ENCODE measurements at regions not wholly inside any gene's neighbourhood (a gene's known extent, or its start where the extent isn't known, plus 50 kb on each side); places are given as distances from the start of the nearest gene placed in this dataset.
"Not testable (repeated sequence)": the region's sequence is repeated elsewhere in the genome, so short reads cannot be mapped to it uniquely, and the experiment has no call there.

DNA sequence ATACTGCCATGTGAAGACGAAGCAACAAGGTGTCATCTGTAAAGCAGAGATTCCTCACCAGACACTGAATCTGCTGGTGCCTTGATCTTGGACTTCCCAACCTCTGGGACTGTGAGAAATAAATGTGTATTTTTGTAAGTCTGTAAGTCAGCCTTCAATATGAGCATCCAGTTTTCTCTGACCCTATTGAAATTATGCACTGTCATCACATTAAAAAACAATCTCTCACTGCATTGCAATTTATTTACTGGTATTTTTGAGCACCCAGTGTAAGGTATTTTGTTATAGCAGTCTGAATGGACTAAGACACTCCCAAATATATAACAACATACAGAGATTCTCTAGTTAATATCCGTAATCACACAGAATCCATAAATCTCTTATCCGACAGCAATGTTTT, 77.5 kb upstream of the CDK6 start:
- Histone ChIP-seq H3K36me3 (ENCODE audit: insufficient read depth, low read length) (no peaks in the 10 kb centered on the region), H3K4me1 (ENCODE audit: insufficient read depth, low read length) (peaks cover 15% of the 10 kb centered on the region), H3K9ac (ENCODE audit: low read depth, low read length) (no peak overlapping the region), H3K9me3 (ENCODE audit: insufficient read depth, low read depth, low read length) (no peaks in the 10 kb centered on the region), H3K27ac (ENCODE audit: low read depth, low read length) (no peak overlapping the region), H3K27me3 (ENCODE audit: insufficient read depth, low read length) (no peaks in the 10 kb centered on the region), H3K4me3 (ENCODE audit: low read length) (no peak overlapping the region)
- 91% methylated on average over 1 of the region's 3 CpGs for WGBS

DNA sequence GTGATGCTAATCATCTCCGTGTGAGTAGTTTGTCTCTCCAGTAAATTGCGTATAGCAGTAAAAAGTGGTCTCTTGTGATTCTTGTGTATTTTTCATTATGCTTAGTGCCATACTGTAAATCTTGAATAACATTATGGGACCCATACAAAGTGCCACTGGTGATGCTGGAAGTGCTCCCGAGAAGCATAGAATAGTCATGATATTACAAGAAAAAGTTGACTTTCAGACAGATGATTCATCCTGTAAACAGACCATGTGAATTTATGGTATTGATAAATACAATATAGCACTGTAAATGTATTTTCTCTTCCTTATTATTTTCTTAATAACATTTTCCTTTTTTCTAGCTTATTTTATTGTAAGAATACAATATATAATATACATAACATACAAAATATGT, 74.6 kb upstream of the CDK6 start:
- H3K9ac ChIP-seq (ENCODE audit: low read depth, low read length), result no peak overlapping the region
- H3K27ac ChIP-seq (ENCODE audit: low read depth, low read length), result no peak overlapping the region
- no peak overlapping the region for H3K4me3 ChIP-seq (ENCODE audit: low read length)
- no peaks in the 10 kb centered on the region for H3K27me3 ChIP-seq (ENCODE audit: insufficient read depth, low read length)
- H3K4me1 ChIP-seq (ENCODE audit: insufficient read depth, low read length), result peaks cover under 1% of the 10 kb centered on the region; the same call in 1 of the 2 replicates
- no peaks in the 10 kb centered on the region for H3K36me3 ChIP-seq (ENCODE audit: insufficient read depth, low read length)
- 92% methylated on average over 3 of the region's 3 CpGs for WGBS
- no peaks in the 10 kb centered on the region for H3K9me3 ChIP-seq (ENCODE audit: insufficient read depth, low read depth, low read length)

DNA sequence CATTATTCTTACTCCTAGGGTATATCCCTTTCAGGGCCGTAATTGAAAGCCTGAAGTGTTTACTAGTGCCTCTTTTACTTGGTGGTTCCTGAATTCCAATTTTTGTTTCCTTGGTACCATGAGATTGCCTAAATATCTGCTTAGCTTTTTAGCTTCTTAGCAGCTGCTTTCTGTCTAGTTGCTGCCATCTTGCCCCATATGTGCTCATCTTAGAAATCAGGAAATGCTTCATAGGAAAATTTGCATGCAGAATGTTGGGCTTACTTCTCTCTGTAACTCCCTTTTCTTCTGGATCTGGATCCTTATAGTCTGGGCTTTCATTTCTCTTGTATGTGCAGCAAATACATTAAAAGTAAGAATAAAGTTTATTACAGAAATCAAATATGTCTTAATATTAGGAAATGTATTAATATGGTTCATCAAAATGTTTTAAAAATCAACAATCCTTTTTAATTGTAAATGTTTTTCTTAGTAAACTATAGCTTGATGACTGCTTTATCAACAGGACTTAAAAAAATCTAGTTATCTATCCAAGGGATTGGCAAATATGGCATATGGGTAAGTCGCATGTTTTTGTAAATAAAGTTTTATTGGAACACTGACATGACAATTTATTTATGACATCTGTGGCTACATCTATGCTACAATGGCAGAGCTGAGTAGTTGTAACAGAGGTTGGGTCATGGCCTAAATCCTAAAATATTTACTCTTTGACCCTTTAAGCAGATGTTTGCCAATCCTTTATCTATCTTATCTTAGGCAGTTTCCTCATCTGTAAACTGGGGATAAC, 73.5 kb upstream of the CDK6 start:
- H3K36me3 ChIP-seq (ENCODE audit: insufficient read depth, low read length), result no peaks in the 10 kb centered on the region
- H3K4me1 ChIP-seq (ENCODE audit: insufficient read depth, low read length), result no peaks in the 10 kb centered on the region
- no peak overlapping the region for H3K27ac ChIP-seq (ENCODE audit: low read depth, low read length)
- 98% methylated on average over 2 of the region's 2 CpGs for WGBS
- H3K9ac ChIP-seq (ENCODE audit: low read depth, low read length), result no peak overlapping the region
- no peaks in the 10 kb centered on the region for H3K9me3 ChIP-seq (ENCODE audit: insufficient read depth, low read depth, low read length)
- H3K4me3 ChIP-seq (ENCODE audit: low read length), result no peak overlapping the region
- no peaks in the 10 kb centered on the region for H3K27me3 ChIP-seq (ENCODE audit: insufficient read depth, low read length)

GRCh38 chr7:92904244-92905131, 68.1 kb upstream of the CDK6 start:
- Histone ChIP-seq H3K9me3 (ENCODE audit: insufficient read depth, low read depth, low read length) (no peaks in the 10 kb centered on the region), H3K4me1 (ENCODE audit: insufficient read depth, low read length) (no peaks in the 10 kb centered on the region), H3K4me3 (ENCODE audit: low read length) (no peak overlapping the region), H3K36me3 (ENCODE audit: insufficient read depth, low read length) (no peaks in the 10 kb centered on the region), H3K9ac (ENCODE audit: low read depth, low read length) (no peak overlapping the region), H3K27me3 (ENCODE audit: insufficient read depth, low read length) (no peaks in the 10 kb centered on the region), H3K27ac (ENCODE audit: low read depth, low read length) (no peak overlapping the region)
- WGBS, result 64% methylated on average over 7 of the region's 7 CpGs

DNA sequence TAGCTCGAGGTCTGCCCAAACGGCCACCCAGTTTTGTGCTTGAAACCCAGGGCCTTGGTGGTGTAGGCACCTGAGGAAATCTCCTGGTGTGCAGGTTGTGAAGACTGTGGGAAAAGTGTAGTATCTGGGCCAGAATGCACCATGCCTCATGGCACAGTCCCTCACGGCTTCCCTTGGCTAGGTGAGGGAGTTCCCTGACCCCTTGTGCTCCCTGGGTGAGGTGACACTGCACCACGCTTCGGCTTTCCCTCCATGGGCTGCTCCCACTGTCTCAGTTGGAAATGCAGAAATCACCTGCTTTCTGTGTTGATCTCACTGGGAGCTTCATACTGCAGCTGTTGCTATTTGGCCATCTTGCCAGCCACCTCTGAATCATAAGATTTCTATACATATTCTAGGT, 62.4 kb upstream of the CDK6 start:
- no peak overlapping the region for H3K27ac ChIP-seq (ENCODE audit: low read depth, low read length)
- no peaks in the 10 kb centered on the region for H3K27me3 ChIP-seq (ENCODE audit: insufficient read depth, low read length)
- no peak overlapping the region for H3K9ac ChIP-seq (ENCODE audit: low read depth, low read length)
- 93% methylated on average over 5 of the region's 5 CpGs for WGBS
- H3K4me3 ChIP-seq (ENCODE audit: low read length), result no peak overlapping the region
- no peaks in the 10 kb centered on the region for H3K4me1 ChIP-seq (ENCODE audit: insufficient read depth, low read length)
- no peaks in the 10 kb centered on the region for H3K9me3 ChIP-seq (ENCODE audit: insufficient read depth, low read depth, low read length)
- H3K36me3 ChIP-seq (ENCODE audit: insufficient read depth, low read length), result no peaks in the 10 kb centered on the region

DNA sequence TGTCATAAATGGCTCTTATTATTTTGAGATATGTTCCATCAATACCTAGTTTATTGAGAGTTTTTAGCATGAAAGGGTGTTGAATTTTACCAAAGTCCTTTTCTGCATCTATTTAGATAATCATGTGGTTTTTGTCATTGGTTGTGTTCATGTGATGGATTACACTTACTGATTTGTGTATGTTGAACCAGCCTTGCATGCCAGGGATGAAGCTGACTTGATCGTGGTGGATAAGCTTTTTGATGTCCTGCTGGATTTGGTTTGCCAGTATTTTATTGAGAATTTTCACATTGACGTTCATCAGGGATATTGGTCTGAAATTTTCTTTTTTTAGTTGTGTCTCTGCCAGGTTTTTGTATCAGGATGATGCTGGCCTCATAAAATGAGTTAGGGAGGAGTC, 58.5 kb upstream of the CDK6 start:
- not testable (repeated sequence) for H3K27ac ChIP-seq (ENCODE audit: low read depth, low read length); H3K27me3 ChIP-seq (ENCODE audit: insufficient read depth, low read length); H3K9me3 ChIP-seq (ENCODE audit: insufficient read depth, low read depth, low read length); H3K9ac ChIP-seq (ENCODE audit: low read depth, low read length); H3K36me3 ChIP-seq (ENCODE audit: insufficient read depth, low read length); H3K4me1 ChIP-seq (ENCODE audit: insufficient read depth, low read length); H3K4me3 ChIP-seq (ENCODE audit: low read length)
- 85% methylated on average over 2 of the region's 2 CpGs for WGBS

DNA sequence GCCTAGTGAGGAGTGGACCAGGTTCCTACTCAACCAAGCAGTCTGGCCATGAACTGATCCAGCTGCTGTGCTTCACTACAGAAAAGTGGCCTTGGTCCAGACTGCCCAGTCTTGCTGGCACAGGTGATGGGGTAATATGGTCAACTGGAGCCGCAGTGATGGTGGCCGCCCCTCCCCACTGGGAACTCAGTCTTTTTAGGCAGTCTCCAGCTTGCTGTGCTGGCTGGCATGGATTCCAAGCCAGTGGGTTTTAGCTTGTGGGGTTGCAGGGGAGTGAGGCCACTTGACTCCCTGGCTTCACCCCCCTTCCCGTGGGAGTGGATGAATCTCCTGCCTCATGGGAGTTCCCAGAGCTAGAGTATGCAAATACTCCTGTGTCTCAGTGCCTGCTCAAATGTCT, 52.7 kb upstream of the CDK6 start:
- no peaks in the 10 kb centered on the region for H3K27me3 ChIP-seq (ENCODE audit: insufficient read depth, low read length)
- 95% methylated on average over 3 of the region's 3 CpGs for WGBS
- no peak overlapping the region for H3K9ac ChIP-seq (ENCODE audit: low read depth, low read length)
- H3K4me1 ChIP-seq (ENCODE audit: insufficient read depth, low read length), result no peaks in the 10 kb centered on the region
- H3K9me3 ChIP-seq (ENCODE audit: insufficient read depth, low read depth, low read length), result no peaks in the 10 kb centered on the region
- H3K36me3 ChIP-seq (ENCODE audit: insufficient read depth, low read length), result no peaks in the 10 kb centered on the region
- no peak overlapping the region for H3K4me3 ChIP-seq (ENCODE audit: low read length)
- H3K27ac ChIP-seq (ENCODE audit: low read depth, low read length), result no peak overlapping the region
